Fibroblast of villous mesenchyme (primary cell): ENCODE measurements at regions not wholly inside any gene's neighbourhood (a gene's known extent, or its start where the extent isn't known, plus 50 kb on each side); places are given as distances from the start of the nearest gene placed in this dataset.

ENCODE experiments used
- DNase-seq: peaks from one replicate; pipeline ENCODE4 v3.0.0-alpha.2; 2010; ENCODE audit warnings: low read depth
- H3K4me3 ChIP-seq: 2 replicates; pipeline ENCODE4 v1.5.1; 2011; ENCODE audit warnings: low read depth, mild to moderate bottlenecking, low read length
- CTCF ChIP-seq: IDR thresholded peaks from 2 replicates; pipeline ENCODE4 v1.5.1; 2012; ENCODE audit warnings: low read depth, mild to moderate bottlenecking, low read length; ENCODE audit not compliant: insufficient read depth

DNA sequence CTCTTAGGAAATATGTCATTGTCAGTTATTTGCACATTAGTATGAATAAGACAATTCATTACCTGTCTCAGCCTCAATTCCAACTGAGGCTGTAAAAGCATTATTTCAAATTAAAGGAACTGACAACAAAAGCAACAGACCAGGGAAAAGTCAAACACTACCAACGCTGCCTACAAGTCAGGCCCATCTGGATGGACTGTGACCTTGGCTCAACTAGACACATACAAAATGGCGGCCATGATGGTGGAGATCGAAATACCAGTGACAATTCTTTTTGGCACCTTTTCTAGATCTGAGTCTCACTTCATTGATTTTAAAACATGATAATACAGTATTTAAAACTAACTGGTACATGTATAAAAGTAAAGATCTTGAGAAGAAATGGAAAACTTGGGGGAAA lies 160.7 kb downstream of the DHX15 start:
- no peak for DNase-seq
- no peak overlapping the region for H3K4me3 ChIP-seq
- TF ChIP-seq CTCF: no peak

DNA sequence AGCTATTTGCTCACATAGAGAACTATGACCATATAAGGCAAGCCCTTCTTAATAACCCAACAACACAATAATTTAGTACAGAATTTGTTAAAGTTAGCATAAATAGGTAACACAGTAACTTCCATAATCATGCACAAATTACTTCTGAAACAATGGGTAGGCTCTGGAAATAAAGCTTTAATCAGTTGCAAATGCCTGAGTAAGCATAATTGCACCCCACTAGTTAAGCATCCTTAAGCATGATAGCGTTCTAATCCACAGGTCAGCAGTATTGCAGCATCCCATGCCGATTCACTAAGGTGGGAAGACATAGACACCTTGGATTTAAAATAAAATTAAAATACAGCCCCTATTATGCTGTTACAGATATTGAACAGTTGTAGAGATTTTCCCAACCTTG lies 161.7 kb downstream of the DHX15 start:
- TF ChIP-seq CTCF: no peak
- no peak for DNase-seq
- no peak overlapping the region for H3K4me3 ChIP-seq

GRCh38 chr4:24419181-24420034 lies 164.9 kb downstream of the DHX15 start:
- peak; percentile 94 for TF ChIP-seq CTCF
- peak; percentile 68 for DNase-seq
- no peak overlapping the region for H3K4me3 ChIP-seq

DNA sequence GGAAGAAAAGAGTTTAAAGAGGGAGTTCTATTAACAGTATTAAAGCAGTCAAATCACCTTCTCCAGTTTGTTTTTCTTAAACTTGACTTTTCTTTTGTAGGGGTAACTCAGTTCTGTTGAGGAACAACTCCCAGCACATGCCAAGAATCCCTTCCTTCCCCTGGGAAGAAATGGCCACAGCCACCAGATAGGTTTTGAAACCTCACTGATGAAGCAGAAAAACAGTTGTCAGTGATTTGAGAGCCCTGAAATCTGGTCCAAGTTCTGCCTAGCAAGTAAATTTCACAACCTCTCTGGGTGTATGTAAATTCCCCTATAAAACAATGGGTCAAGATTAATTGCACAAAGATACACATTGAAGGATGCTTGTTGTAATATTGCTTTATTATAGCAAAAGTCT lies 167.1 kb downstream of the DHX15 start:
- no peak for DNase-seq
- no peak overlapping the region for H3K4me3 ChIP-seq
- TF ChIP-seq CTCF: no peak

DNA sequence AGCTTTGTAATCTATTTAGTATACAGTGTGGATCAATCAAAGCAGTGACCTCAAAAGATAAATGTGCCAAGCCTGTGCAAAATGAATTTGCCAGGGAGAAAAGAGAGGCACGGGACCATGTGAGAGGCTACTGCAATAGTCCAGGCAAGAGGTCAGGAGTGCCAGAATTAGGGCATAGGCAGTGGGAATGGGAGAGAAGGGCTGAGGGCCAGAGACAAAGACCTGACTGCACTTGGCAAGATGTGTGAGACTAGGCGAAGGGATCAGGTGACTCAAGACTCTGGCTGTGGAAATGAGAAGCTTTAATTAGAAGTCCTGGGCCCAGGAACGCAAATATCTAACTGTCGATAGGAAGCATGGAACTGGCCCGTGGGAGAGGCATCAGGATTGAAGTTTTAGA lies 168.1 kb downstream of the DHX15 start:
- TF ChIP-seq CTCF: no peak
- no peak overlapping the region for H3K4me3 ChIP-seq
- no peak for DNase-seq

GRCh38 chr4:24413311-24413784 lies 171.0 kb downstream of the DHX15 start:
- no peak overlapping the region for H3K4me3 ChIP-seq
- no peak for TF ChIP-seq CTCF
- no peak for DNase-seq

DNA sequence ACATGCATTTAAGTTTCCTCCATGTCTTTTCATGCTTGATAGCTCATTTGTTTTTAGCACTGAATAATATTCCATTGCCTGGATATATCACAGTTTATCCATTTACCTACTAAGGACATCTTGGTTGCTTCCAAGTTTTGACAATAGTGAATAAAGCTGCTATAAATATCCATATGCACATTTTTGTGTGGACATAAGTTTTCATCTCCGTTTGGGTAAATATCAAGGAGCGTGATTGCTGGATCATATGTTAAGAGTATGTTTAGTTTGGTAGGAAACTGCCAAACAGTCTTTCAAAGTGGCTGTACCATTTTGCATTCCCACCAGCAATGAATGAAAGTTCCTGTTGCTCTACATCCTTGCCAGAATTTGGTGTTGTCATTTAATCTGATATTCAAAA lies 172.5 kb downstream of the DHX15 start:
- TF ChIP-seq CTCF: no peak
- no peak for DNase-seq
- no peak overlapping the region for H3K4me3 ChIP-seq
